Muscle of back (tissue), 3 donors: ENCODE measurements at regions not wholly inside any gene's neighbourhood (a gene's known extent, or its start where the extent isn't known, plus 50 kb on each side); places are given as distances from the start of the nearest gene placed in this dataset.

Source experiments
- DNase-seq, 3 donors: peaks; one replicate each; pipeline versions ENCODE4 v3.0.0 to v3.0.0-alpha.2; 2013

GRCh38 chr4:166491635-166492034, 618.6 kb downstream of the TLL1 start:
- no peak for DNase-seq

- peak in 1 of 3 donors; percentile 19 for DNase-seq
Measured at GRCh38 chr4:166493924-166494345, 620.9 kb downstream of the TLL1 start.

- peak; percentile 36 to 66 (median 62) for DNase-seq
Measured at GRCh38 chr4:166498546-166498945, 625.5 kb downstream of the TLL1 start.

- DNase-seq: no peak
Measured at GRCh38 chr4:166499820-166500219, 626.8 kb downstream of the TLL1 start.

GRCh38 chr4:166501941-166502382, 628.9 kb downstream of the TLL1 start:
- DNase-seq: peak in 2 of 3 donors; percentile 4 to 10

- no peak for DNase-seq
Measured at GRCh38 chr4:166502660-166503059, 629.6 kb downstream of the TLL1 start.

- no peak for DNase-seq
Measured at GRCh38 chr4:166506051-166506450, 633.0 kb downstream of the TLL1 start.

- no peak for DNase-seq
Measured at GRCh38 chr4:166512267-166512666, 639.2 kb downstream of the TLL1 start.

GRCh38 chr4:166518315-166518714, 645.3 kb downstream of the TLL1 start:
- DNase-seq: no peak

- DNase-seq: no peak
Measured at GRCh38 chr4:166518776-166519175, 645.7 kb downstream of the TLL1 start.

GRCh38 chr4:166519774-166520173, 646.7 kb downstream of the TLL1 start:
- DNase-seq: no peak

- peak in 1 of 3 donors; percentile 2 for DNase-seq
Measured at GRCh38 chr4:166527500-166527899, 654.5 kb downstream of the TLL1 start.

GRCh38 chr4:166531703-166532102, 658.7 kb downstream of the TLL1 start:
- no peak for DNase-seq

- DNase-seq: no peak
Measured at GRCh38 chr4:166535865-166536264, 662.8 kb downstream of the TLL1 start.

- DNase-seq: no peak
Measured at GRCh38 chr4:166538491-166539005, 665.5 kb downstream of the TLL1 start.

GRCh38 chr4:166546009-166546408, 673.0 kb downstream of the TLL1 start:
- DNase-seq: no peak

- no peak for DNase-seq
Measured at GRCh38 chr4:166577639-166578038, 656.7 kb downstream of the SPOCK3 start.

- no peak for DNase-seq
Measured at GRCh38 chr4:166585491-166585890, 648.8 kb downstream of the SPOCK3 start.

GRCh38 chr4:166594326-166594946, 639.9 kb downstream of the SPOCK3 start:
- DNase-seq: peak in 2 of 3 donors; percentile 3

- DNase-seq: no peak
Measured at GRCh38 chr4:166600264-166600663, 634.0 kb downstream of the SPOCK3 start.

- no peak for DNase-seq
Measured at GRCh38 chr4:166602068-166602467, 632.2 kb downstream of the SPOCK3 start.

- DNase-seq: no peak
Measured at GRCh38 chr4:166622425-166622977, 611.8 kb downstream of the SPOCK3 start.

GRCh38 chr4:166625018-166625637, 609.2 kb downstream of the SPOCK3 start:
- no peak for DNase-seq
